Keratinocyte (primary cell): ENCODE measurements at regions not wholly inside any gene's neighbourhood (a gene's known extent, or its start where the extent isn't known, plus 50 kb on each side); places are given as distances from the start of the nearest gene placed in this dataset.

Experiments
- DNase-seq: peaks from one replicate; pipeline ENCODE4 v3.0.0-alpha.2; 2011; ENCODE audit warnings: low read depth, missing footprints, low spot score
- FAIRE-seq: peaks from 2 replicates; lab custom pipeline; 2011; peaks lifted over from hg19 to GRCh38; lab: Jason Lieb, UNC
- H2AFZ ChIP-seq: 2 replicates; pipeline ENCODE4 v1.6.0; 2012; ENCODE audit warnings: low read length, control low read depth, inconsistent platforms; ENCODE audit not compliant: control insufficient read depth
- H3K27ac ChIP-seq: 2 replicates; pipeline ENCODE4 v1.5.1; 2011; ENCODE audit warnings: low read length; ENCODE audit not compliant: control insufficient read depth, insufficient read depth
- H3K27me3 ChIP-seq: 3 replicates; pipeline ENCODE4 v1.6.0; 2011; ENCODE audit warnings: low read length; ENCODE audit not compliant: control insufficient read depth, insufficient read depth; ENCODE audit errors: extremely low read depth
- H3K36me3 ChIP-seq, 2 experiments: 2 replicates in 1 of 2; 3 replicates in 1 of 2; pipeline ENCODE4 v1.5.1; 2011; ENCODE audit warnings: low read length in 2 of 2, mild to moderate bottlenecking in 1 of 2; ENCODE audit not compliant: control insufficient read depth in 2 of 2, insufficient read depth in 2 of 2; ENCODE audit errors: extremely low read depth in 1 of 2
- H3K4me1 ChIP-seq: 3 replicates; pipeline ENCODE4 v1.5.1; 2011; ENCODE audit warnings: low read length; ENCODE audit not compliant: control insufficient read depth, insufficient read depth; ENCODE audit errors: extremely low read depth
- H3K4me2 ChIP-seq: 3 replicates; pipeline ENCODE4 v1.6.0; 2011; ENCODE audit warnings: low read depth, low read length; ENCODE audit not compliant: control insufficient read depth, insufficient read depth; ENCODE audit errors: extremely low read depth
- H3K4me3 ChIP-seq, 3 experiments: fragments of 200-600 bp in 1 of 3; sonication (generic) in 1 of 3; 2 replicates in 2 of 3; 3 replicates in 1 of 3; pipeline ENCODE4 v1.5.1; 2011 to 2016; ENCODE audit warnings: low read length in 3 of 3, mild to moderate bottlenecking in 3 of 3, control low read depth in 2 of 3, inconsistent platforms in 1 of 3, low read depth in 1 of 3, mixed read lengths in 1 of 3, mixed run types in 1 of 3, moderate library complexity in 1 of 3; ENCODE audit not compliant: control insufficient read depth in 2 of 3, insufficient read depth in 2 of 3; ENCODE audit errors: extremely low read depth in 1 of 3
- H3K79me2 ChIP-seq: 2 replicates; pipeline ENCODE4 v1.6.0; 2012; ENCODE audit warnings: low read length; ENCODE audit not compliant: control insufficient read depth, insufficient read depth
- H3K9ac ChIP-seq: 3 replicates; pipeline ENCODE4 v1.6.0; 2011; ENCODE audit warnings: low read length; ENCODE audit not compliant: control insufficient read depth, insufficient read depth; ENCODE audit errors: extremely low read depth
- H3K9me1 ChIP-seq: 3 replicates; pipeline ENCODE4 v1.6.0; 2011; ENCODE audit warnings: low read length; ENCODE audit not compliant: control insufficient read depth, insufficient read depth; ENCODE audit errors: extremely low read depth
- H3K9me3 ChIP-seq: 2 replicates; pipeline ENCODE4 v1.5.1; 2012; ENCODE audit warnings: low read depth, low read length; ENCODE audit not compliant: control insufficient read depth
- H4K20me1 ChIP-seq: 3 replicates; pipeline ENCODE4 v1.6.0; 2011; ENCODE audit warnings: low read length; ENCODE audit not compliant: control insufficient read depth, insufficient read depth; ENCODE audit errors: extremely low read depth
- CTCF ChIP-seq, 3 experiments: IDR thresholded peaks in 1 of 3; conservative IDR thresholded peaks in 1 of 3; optimal IDR thresholded peaks in 1 of 3; 2 replicates in 2 of 3; 3 replicates in 1 of 3; pipeline versions ENCODE3 to v1.5.1; 2011; ENCODE audit warnings: low read length in 3 of 3, mild to moderate bottlenecking in 3 of 3, moderate library complexity in 2 of 3, control low read depth in 1 of 3, inconsistent platforms in 1 of 3; ENCODE audit not compliant: insufficient read depth in 2 of 3; ENCODE audit errors: extremely low read depth in 1 of 3
- EZH2 ChIP-seq: IDR thresholded peaks from one replicate; pipeline ENCODE4 v1.6.1; 2012; ENCODE audit warnings: inconsistent platforms, mild to moderate bottlenecking, low read length, moderate library complexity
- dilution Hi-C: fragments of 300-500 bp; cut with MboI; formaldehyde crosslinking; loops from one replicate; pipeline ENCODE4 v1.7.0; 2020; ENCODE audit warnings: low sequenced_read_pairs; ENCODE audit not compliant: extremely low pct_ligation_motif_present

- FAIRE-seq (no peak), DNase-seq (no peak)
- H3K4me3 ChIP-seq: no peak overlapping the region
- H2AFZ ChIP-seq: no peak overlapping the region
- dilution Hi-C loops: no loop called here
- no peaks in the 10 kb centered on the region for H3K9me3 ChIP-seq
- H3K4me1 ChIP-seq: no peaks in the 10 kb centered on the region
- H3K27me3 ChIP-seq: no peaks in the 10 kb centered on the region
- no peak overlapping the region for H3K27ac ChIP-seq
- no peak overlapping the region for H3K9ac ChIP-seq
- TF ChIP-seq CTCF (optimal IDR thresholded peaks at IDR 0.05 in 1 of 3, IDR thresholded peaks at IDR 0.05 in 1 of 3, conservative IDR thresholded peaks at IDR 0.05 in 1 of 3; ENCODE audit: extremely low read depth in 1 of 3, insufficient read depth in 2 of 3, low read length in 3 of 3) (no peak), EZH2 (no peak)
- H3K79me2 ChIP-seq: no peaks in the 10 kb centered on the region
- no peak overlapping the region for H3K4me2 ChIP-seq
- H3K36me3 ChIP-seq: no peaks in the 10 kb centered on the region
- no peaks in the 10 kb centered on the region for H4K20me1 ChIP-seq
- no peaks in the 10 kb centered on the region for H3K9me1 ChIP-seq
These were observed 1044.4 kb upstream of the CNTNAP5 start for GRCh38 chr2:122980671-122981070.

DNA sequence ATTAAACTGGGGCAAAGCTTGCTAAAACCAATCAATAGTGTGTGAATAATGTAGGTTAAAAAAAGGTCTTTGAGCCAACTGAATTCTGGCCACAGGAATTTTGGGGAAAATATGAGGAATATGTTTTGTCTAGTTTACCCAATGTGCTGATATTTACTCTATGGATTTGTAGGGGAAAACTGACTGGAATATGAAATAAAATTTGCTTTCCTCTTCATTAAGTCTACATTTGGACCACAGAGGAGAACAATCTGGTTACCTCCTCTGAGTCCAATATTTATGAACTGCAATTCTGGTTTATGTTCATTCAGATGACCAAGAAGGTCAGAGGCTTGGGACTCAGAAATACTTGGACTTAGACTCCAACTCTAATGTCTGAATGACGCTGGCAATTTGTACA is 1042.2 kb upstream of the CNTNAP5 start:
- Histone ChIP-seq H4K20me1 (no peaks in the 10 kb centered on the region), H3K27ac (no peak overlapping the region), H3K9me3 (no peaks in the 10 kb centered on the region), H2AFZ (no peak overlapping the region), H3K4me3 (no peak overlapping the region), H3K27me3 (no peaks in the 10 kb centered on the region), H3K4me2 (no peak overlapping the region), H3K36me3 (no peaks in the 10 kb centered on the region), H3K9ac (no peak overlapping the region), H3K9me1 (no peaks in the 10 kb centered on the region), H3K79me2 (no peaks in the 10 kb centered on the region), H3K4me1 (no peaks in the 10 kb centered on the region)
- FAIRE-seq (no peak), DNase-seq (no peak)
- TF ChIP-seq EZH2: no peak
- no peak for TF ChIP-seq CTCF (optimal IDR thresholded peaks at IDR 0.05 in 1 of 3, IDR thresholded peaks at IDR 0.05 in 1 of 3, conservative IDR thresholded peaks at IDR 0.05 in 1 of 3; ENCODE audit: extremely low read depth in 1 of 3, insufficient read depth in 2 of 3, low read length in 3 of 3)
- dilution Hi-C loops: no loop called here
